Lower leg skin (tissue), 3 donors: ENCODE measurements at regions not wholly inside any gene's neighbourhood (a gene's known extent, or its start where the extent isn't known, plus 50 kb on each side); places are given as distances from the start of the nearest gene placed in this dataset.

Source experiments
- CTCF ChIP-seq, 3 donors: fragments of 450-650 bp; IDR thresholded peaks; one replicate each; pipeline ENCODE4 v1.5.1; 2016; ENCODE audit warnings: antibody characterized with exemption in 3 of 3, mild to moderate bottlenecking in 3 of 3, moderate library complexity in 2 of 3
- POLR2A ChIP-seq, 2 donors: fragments of 450-650 bp; IDR thresholded peaks; one replicate each; pipeline ENCODE4 v1.6.1; 2016 to 2017; ENCODE audit warnings: antibody characterized with exemption in 2 of 2, mild to moderate bottlenecking in 1 of 2, moderate library complexity in 1 of 2

DNA sequence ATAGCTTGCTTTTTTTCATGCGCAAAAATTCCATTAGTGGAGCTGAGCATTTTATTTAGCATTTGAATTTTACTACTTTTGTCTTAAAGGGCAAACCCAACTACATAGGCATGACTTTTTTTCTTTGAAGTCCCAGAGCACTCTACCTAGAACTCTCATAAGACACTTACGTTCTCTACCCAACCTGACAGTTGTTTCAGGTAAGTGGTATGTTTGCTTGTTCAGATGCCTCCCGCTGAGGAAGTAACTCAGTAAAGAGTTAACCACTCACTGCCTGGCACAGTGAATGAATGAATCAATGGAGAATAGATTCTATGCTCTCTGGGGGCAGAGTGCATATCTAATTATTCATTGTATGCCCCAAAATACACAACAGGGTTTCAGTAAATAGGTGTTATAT lies 212.3 kb upstream of the PRDM1 start:
- no peak for TF ChIP-seq CTCF (IDR thresholded peaks at IDR 0.05)
- TF ChIP-seq POLR2A (IDR thresholded peaks at IDR 0.05), result no peak
